Smooth muscle cell (in vitro differentiated cells): ENCODE measurements at regions not wholly inside any gene's neighbourhood (a gene's known extent, or its start where the extent isn't known, plus 50 kb on each side); places are given as distances from the start of the nearest gene placed in this dataset.

Source experiments
- DNase-seq: peaks from one replicate; lab custom pipeline; 2025; ENCODE audit not compliant: unreplicated experiment; lab: John Stamatoyannopoulos, UW
- H2AFZ ChIP-seq: fragments of 200-600 bp; sonication (generic); 2 replicates; pipeline ENCODE4 v1.6.0; 2016; ENCODE audit warnings: antibody characterized with exemption, low read depth, mild to moderate bottlenecking
- H3F3A ChIP-seq: fragments of 200-600 bp; sonication (generic); 2 replicates; pipeline ENCODE4 v1.6.0; 2017; ENCODE audit warnings: antibody characterized with exemption, low read depth
- H3K27ac ChIP-seq: fragments of 200-600 bp; sonication (generic); 2 replicates; pipeline ENCODE4 v1.5.1; 2016; ENCODE audit warnings: low read depth, mild to moderate bottlenecking
- H3K27me3 ChIP-seq: fragments of 200-600 bp; sonication (generic); 2 replicates; pipeline ENCODE4 v1.6.1; 2016; ENCODE audit warnings: low read depth, mild to moderate bottlenecking
- H3K36me3 ChIP-seq: fragments of 200-600 bp; sonication (generic); 2 replicates; pipeline ENCODE4 v1.5.1; 2016; ENCODE audit warnings: low read depth
- H3K4me1 ChIP-seq: fragments of 200-600 bp; sonication (generic); 2 replicates; pipeline ENCODE4 v1.5.1; 2016; ENCODE audit warnings: low read depth
- H3K4me2 ChIP-seq: fragments of 200-600 bp; sonication (generic); 2 replicates; pipeline ENCODE4 v1.6.0; 2016; ENCODE audit warnings: mild to moderate bottlenecking
- H3K4me3 ChIP-seq: fragments of 200-600 bp; sonication (generic); 2 replicates; pipeline ENCODE4 v1.5.1; 2016; ENCODE audit warnings: mild to moderate bottlenecking
- H3K79me2 ChIP-seq: fragments of 200-600 bp; sonication (generic); 2 replicates; pipeline ENCODE4 v1.6.0; 2016; ENCODE audit warnings: low read depth, mild to moderate bottlenecking
- H3K9ac ChIP-seq: fragments of 200-600 bp; sonication (generic); 2 replicates; pipeline ENCODE4 v1.6.0; 2016; ENCODE audit warnings: low read depth
- H3K9me3 ChIP-seq: fragments of 200-600 bp; sonication (generic); replicated peaks from 2 replicates; pipeline ENCODE4 v1.5.1; 2016; ENCODE audit warnings: low read depth
- H4K20me1 ChIP-seq: fragments of 200-600 bp; sonication (generic); 2 replicates; pipeline ENCODE4 v1.6.0; 2016; ENCODE audit warnings: low read depth
- WGBS: methylation state at CpG from one replicate; pipeline ENCODE4 v1.1.7; 2016; ENCODE audit warnings: low lambda C conversion rate; 5-methylcytosine and 5-hydroxymethylcytosine counted together
- TF ChIP-seq, protein P1 (sequence below): fragments of 200-600 bp; sonication (generic); IDR thresholded peaks from 2 replicates; pipeline ENCODE4 v1.5.1; 2017; ENCODE audit warnings: borderline replicate concordance, mild to moderate bottlenecking, antibody characterized with exemption; ENCODE audit not compliant: insufficient read depth, poor library complexity, severe bottlenecking

DNA sequence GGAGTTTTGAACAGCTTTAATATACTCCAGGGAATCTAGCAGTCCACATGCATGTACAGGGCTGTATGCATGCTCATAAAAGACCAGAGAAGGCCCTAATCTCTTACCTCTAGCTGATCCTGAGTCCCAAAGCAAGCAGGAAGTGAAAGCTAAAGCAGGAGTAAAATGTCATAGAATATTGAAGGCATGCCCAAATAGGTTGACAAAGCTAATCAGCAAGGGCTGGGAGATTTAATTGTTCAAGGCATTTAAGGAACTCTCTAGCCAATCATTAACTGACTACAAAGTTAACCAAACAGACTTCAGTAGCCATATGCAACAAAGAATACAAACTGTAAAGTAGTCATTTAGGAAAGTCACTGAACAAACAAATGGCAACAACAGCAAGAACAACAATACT, 85.8 kb upstream of the KBTBD8 start:
- no peak overlapping the region for H3K9ac ChIP-seq
- no peaks in the 10 kb centered on the region for H3K79me2 ChIP-seq
- H2AFZ ChIP-seq: no peak overlapping the region

DNA sequence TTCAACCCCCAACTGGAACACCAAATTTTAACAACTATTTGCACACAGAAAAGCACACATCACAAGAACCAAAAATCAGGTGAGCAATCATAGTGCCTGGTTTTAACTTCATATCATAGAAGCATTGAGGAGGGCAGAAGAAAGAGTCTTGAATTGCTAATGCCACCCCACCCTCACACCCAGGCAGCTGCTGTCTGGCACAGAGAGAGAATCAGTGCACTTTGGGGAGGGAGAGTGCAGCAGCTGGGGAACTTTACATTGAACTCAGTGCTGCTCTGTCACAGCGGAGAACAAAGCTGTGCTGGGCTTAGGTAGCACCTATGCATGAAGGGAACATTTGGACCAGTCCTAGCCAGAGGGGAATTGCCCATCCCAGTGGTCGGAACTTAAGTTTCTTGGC, 76.0 kb upstream of the KBTBD8 start:
- no peaks in the 10 kb centered on the region for H3K27me3 ChIP-seq
- H3K4me2 ChIP-seq: no peak overlapping the region
- no peak for DNase-seq
- H3K79me2 ChIP-seq: no peaks in the 10 kb centered on the region
- 95% methylated on average over 2 of the region's 2 CpGs for WGBS
- H3K27ac ChIP-seq: no peak overlapping the region
- H3K9me3 ChIP-seq: no peaks in the 10 kb centered on the region
- TF ChIP-seq, protein P1, sequence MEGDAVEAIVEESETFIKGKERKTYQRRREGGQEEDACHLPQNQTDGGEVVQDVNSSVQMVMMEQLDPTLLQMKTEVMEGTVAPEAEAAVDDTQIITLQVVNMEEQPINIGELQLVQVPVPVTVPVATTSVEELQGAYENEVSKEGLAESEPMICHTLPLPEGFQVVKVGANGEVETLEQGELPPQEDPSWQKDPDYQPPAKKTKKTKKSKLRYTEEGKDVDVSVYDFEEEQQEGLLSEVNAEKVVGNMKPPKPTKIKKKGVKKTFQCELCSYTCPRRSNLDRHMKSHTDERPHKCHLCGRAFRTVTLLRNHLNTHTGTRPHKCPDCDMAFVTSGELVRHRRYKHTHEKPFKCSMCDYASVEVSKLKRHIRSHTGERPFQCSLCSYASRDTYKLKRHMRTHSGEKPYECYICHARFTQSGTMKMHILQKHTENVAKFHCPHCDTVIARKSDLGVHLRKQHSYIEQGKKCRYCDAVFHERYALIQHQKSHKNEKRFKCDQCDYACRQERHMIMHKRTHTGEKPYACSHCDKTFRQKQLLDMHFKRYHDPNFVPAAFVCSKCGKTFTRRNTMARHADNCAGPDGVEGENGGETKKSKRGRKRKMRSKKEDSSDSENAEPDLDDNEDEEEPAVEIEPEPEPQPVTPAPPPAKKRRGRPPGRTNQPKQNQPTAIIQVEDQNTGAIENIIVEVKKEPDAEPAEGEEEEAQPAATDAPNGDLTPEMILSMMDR: no peak
- H4K20me1 ChIP-seq: no peaks in the 10 kb centered on the region
- no peak overlapping the region for H2AFZ ChIP-seq
- H3K36me3 ChIP-seq: no peaks in the 10 kb centered on the region
- no peak overlapping the region for H3K9ac ChIP-seq
- H3K4me3 ChIP-seq: no peak overlapping the region
- H3F3A ChIP-seq: no peaks in the 10 kb centered on the region
- no peaks in the 10 kb centered on the region for H3K4me1 ChIP-seq

More for the DNA sequence above, 85.8 kb upstream of the KBTBD8 start:
- Histone ChIP-seq H3K27me3 (no peaks in the 10 kb centered on the region), H3K27ac (no peak overlapping the region), H3F3A (no peaks in the 10 kb centered on the region), H3K4me2 (no peak overlapping the region), H3K4me3 (no peak overlapping the region), H3K36me3 (no peaks in the 10 kb centered on the region), H3K4me1 (no peaks in the 10 kb centered on the region), H3K9me3 (peaks cover 3% of the 10 kb centered on the region), H4K20me1 (no peaks in the 10 kb centered on the region)
- TF ChIP-seq, protein P1: no peak
- DNase-seq: no peak

- TF ChIP-seq, protein P1: no peak
- Histone ChIP-seq H3F3A (no peaks in the 10 kb centered on the region), H2AFZ (no peak overlapping the region)
Measured at GRCh38 chr3:66923969-66924368, 74.1 kb upstream of the KBTBD8 start.

DNA sequence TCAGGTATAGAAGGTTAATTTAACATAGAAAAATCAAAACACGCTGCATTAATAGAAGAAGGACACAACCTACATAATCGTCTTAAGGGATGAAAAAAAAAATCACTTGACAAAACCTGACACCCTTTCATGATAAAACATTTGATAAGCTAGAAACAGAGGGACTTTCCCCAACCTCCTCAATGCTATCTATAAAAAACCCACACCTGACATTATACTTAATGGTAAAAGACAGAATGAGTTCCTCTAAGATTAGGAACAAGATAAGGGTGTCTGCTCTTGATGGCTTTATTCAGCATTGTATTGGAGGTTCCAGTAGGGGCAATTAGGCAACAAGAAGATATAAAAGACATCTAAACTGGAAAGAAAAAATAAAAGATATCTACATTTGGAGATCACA, 69.9 kb upstream of the KBTBD8 start:
- H3F3A ChIP-seq: no peaks in the 10 kb centered on the region
- H3K4me2 ChIP-seq: no peak overlapping the region
- WGBS: 80% methylated on average over 2 of the region's 2 CpGs
- no peak for DNase-seq
- H3K79me2 ChIP-seq: no peaks in the 10 kb centered on the region
- TF ChIP-seq, protein P1: no peak
- no peaks in the 10 kb centered on the region for H3K9me3 ChIP-seq
- H3K4me1 ChIP-seq: peaks cover 21% of the 10 kb centered on the region
- no peaks in the 10 kb centered on the region for H4K20me1 ChIP-seq
- H3K9ac ChIP-seq: no peak overlapping the region
- H3K27me3 ChIP-seq: no peaks in the 10 kb centered on the region
- no peaks in the 10 kb centered on the region for H3K36me3 ChIP-seq
- no peak overlapping the region for H3K4me3 ChIP-seq
- no peak overlapping the region for H3K27ac ChIP-seq
- no peak overlapping the region for H2AFZ ChIP-seq

More at GRCh38 chr3:66923969-66924368, 74.1 kb upstream of the KBTBD8 start:
- H3K9me3 ChIP-seq: no peaks in the 10 kb centered on the region
- no peak overlapping the region for H3K27ac ChIP-seq
- H3K27me3 ChIP-seq: no peaks in the 10 kb centered on the region
- no peaks in the 10 kb centered on the region for H3K79me2 ChIP-seq
- DNase-seq: no peak
- no peak overlapping the region for H3K4me3 ChIP-seq
- H3K4me1 ChIP-seq: no peaks in the 10 kb centered on the region
- H3K36me3 ChIP-seq: no peaks in the 10 kb centered on the region
- no peak overlapping the region for H3K4me2 ChIP-seq
- no peaks in the 10 kb centered on the region for H4K20me1 ChIP-seq
- no peak overlapping the region for H3K9ac ChIP-seq
